Endothelial cell of umbilical vein (primary cell): ENCODE measurements at regions not wholly inside any gene's neighbourhood (a gene's known extent, or its start where the extent isn't known, plus 50 kb on each side); places are given as distances from the start of the nearest gene placed in this dataset.

Source experiments
- EZH2 ChIP-seq: IDR thresholded peaks from 2 replicates; pipeline ENCODE4 v1.6.1; 2012; ENCODE audit warnings: borderline replicate concordance, low read depth, mild to moderate bottlenecking, moderate library complexity, low read length, inconsistent platforms; ENCODE audit not compliant: severe bottlenecking
- FOS ChIP-seq: IDR thresholded peaks from 2 replicates; pipeline ENCODE4 v1.6.1; 2011; ENCODE audit warnings: mild to moderate bottlenecking, low read length, moderate library complexity, borderline replicate concordance; ENCODE audit not compliant: insufficient read depth
- JUN ChIP-seq: IDR thresholded peaks from 2 replicates; pipeline ENCODE4 v1.6.1; 2011; ENCODE audit warnings: borderline replicate concordance, low read depth; ENCODE audit not compliant: insufficient read length, insufficient read depth
- MYC ChIP-seq: IDR thresholded peaks from one replicate; pipeline ENCODE4 v1.6.1; 2011; ENCODE audit warnings: mild to moderate bottlenecking, low read depth, low read length
- POLR2A ChIP-seq: IDR thresholded peaks from 2 replicates; pipeline ENCODE4 v1.6.1; 2012; ENCODE audit warnings: low read depth, mild to moderate bottlenecking, control low read depth, low read length
- POLR2AphosphoS5 ChIP-seq: IDR thresholded peaks from 2 replicates; pipeline ENCODE4 v1.6.1; 2012; ENCODE audit warnings: low read depth, mild to moderate bottlenecking, control low read depth, low read length, moderate library complexity; ENCODE audit not compliant: insufficient read depth
- TF ChIP-seq, protein P1 (sequence below), 2 donors: IDR thresholded peaks; 1 replicate in 1 of 2; 2 replicates in 1 of 2; pipeline ENCODE4 v1.5.1; 2011; ENCODE audit warnings: low read length in 2 of 2, mild to moderate bottlenecking in 2 of 2, moderate library complexity in 2 of 2, control low read depth in 1 of 2, inconsistent platforms in 1 of 2, low read depth in 1 of 2; ENCODE audit not compliant: insufficient read depth in 1 of 2; ENCODE audit errors: extremely low read depth in 1 of 2
- TF ChIP-seq, protein P2 (sequence below): IDR thresholded peaks from 2 replicates; pipeline ENCODE4 v1.6.1; 2011; ENCODE audit not compliant: insufficient read depth, insufficient read length

DNA sequence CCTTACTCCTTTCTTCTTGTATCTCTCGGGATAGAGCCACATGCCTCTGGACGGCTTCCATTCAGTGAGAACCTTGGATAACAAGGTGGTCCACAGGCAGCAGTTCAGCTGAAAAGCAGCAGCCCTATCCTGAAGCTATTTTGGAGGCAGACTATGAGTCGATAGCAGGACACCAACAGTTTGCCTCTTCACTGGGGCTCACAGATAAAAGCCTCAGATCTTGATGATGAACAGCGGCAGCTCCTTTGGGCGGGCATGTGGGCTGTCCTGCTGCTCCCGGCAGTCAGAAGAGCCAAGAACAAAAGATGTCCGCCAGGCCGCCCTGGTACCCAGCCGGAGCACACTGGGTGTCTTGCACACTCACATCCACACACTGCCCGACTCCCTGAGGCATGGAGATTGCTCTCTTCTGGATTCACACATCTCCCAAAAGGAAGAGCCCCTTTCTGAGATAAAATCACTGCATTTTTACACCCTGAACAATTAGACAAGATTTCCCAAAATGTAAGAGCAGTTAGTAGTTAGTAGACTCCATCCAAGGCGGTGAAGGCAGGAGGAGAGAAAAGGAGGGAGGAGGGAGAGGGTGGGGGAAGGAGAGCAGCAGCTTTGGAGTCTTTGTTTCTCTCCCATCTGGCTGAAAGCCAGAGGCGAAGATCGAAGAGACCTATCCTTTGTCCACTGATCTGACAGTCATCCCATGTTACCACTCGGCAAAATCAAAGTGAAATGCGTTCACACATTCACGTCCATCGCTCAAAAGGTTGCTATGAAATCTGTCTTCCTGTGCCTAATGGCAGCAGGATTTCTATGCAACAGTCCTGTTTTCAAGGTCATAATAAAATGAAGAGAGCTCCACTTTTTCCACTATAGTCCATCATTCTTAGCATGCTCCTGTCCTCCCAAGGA lies 90.1 kb upstream of the KLF7 start:
- no peak for TF ChIP-seq POLR2AphosphoS5
- TF ChIP-seq, protein P1, sequence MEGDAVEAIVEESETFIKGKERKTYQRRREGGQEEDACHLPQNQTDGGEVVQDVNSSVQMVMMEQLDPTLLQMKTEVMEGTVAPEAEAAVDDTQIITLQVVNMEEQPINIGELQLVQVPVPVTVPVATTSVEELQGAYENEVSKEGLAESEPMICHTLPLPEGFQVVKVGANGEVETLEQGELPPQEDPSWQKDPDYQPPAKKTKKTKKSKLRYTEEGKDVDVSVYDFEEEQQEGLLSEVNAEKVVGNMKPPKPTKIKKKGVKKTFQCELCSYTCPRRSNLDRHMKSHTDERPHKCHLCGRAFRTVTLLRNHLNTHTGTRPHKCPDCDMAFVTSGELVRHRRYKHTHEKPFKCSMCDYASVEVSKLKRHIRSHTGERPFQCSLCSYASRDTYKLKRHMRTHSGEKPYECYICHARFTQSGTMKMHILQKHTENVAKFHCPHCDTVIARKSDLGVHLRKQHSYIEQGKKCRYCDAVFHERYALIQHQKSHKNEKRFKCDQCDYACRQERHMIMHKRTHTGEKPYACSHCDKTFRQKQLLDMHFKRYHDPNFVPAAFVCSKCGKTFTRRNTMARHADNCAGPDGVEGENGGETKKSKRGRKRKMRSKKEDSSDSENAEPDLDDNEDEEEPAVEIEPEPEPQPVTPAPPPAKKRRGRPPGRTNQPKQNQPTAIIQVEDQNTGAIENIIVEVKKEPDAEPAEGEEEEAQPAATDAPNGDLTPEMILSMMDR (IDR thresholded peaks at IDR 0.05; ENCODE audit: extremely low read depth in 1 of 2, insufficient read depth in 1 of 2, low read depth in 1 of 2, low read length in 2 of 2), result no peak
- TF ChIP-seq POLR2A, result no peak
- TF ChIP-seq EZH2, result no peak
- no peak for TF ChIP-seq MYC
- TF ChIP-seq, protein P2, sequence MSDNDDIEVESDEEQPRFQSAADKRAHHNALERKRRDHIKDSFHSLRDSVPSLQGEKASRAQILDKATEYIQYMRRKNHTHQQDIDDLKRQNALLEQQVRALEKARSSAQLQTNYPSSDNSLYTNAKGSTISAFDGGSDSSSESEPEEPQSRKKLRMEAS, result no peak
- no peak for TF ChIP-seq FOS
- TF ChIP-seq JUN, result no peak
